ENCODE measurements at regions not wholly inside any gene's neighbourhood (a gene's known extent, or its start where the extent isn't known, plus 50 kb on each side); places are given as distances from the start of the nearest gene placed in this dataset.

DNA sequence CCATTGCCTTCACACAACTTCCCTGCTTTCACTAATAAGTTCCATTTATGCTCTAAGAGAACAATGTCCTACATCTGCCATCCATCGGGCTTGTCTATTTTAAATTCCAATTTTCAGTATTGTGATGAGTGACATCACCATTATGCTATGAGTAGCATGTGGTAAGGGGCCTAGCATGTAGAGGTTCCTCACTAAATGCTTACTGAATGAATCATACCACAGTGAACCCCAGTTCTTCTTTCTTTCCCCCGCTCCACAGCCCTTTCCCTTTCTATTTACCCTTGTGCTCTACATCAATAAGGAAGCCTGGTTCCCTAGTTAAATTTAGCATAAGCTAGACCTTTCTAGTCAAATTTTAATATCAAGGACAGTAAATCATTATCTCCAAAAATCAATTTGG is 195.0 kb upstream of the RGS18 start:
- TF ChIP-seq, protein P1, sequence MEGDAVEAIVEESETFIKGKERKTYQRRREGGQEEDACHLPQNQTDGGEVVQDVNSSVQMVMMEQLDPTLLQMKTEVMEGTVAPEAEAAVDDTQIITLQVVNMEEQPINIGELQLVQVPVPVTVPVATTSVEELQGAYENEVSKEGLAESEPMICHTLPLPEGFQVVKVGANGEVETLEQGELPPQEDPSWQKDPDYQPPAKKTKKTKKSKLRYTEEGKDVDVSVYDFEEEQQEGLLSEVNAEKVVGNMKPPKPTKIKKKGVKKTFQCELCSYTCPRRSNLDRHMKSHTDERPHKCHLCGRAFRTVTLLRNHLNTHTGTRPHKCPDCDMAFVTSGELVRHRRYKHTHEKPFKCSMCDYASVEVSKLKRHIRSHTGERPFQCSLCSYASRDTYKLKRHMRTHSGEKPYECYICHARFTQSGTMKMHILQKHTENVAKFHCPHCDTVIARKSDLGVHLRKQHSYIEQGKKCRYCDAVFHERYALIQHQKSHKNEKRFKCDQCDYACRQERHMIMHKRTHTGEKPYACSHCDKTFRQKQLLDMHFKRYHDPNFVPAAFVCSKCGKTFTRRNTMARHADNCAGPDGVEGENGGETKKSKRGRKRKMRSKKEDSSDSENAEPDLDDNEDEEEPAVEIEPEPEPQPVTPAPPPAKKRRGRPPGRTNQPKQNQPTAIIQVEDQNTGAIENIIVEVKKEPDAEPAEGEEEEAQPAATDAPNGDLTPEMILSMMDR (IDR thresholded peaks at IDR 0.05) = no peak
- TF ChIP-seq POLR2AphosphoS5 (IDR thresholded peaks at IDR 0.05; ENCODE audit: insufficient read depth in 1 of 2, low read depth in 1 of 2) = no peak
- TF ChIP-seq POLR2A (IDR thresholded peaks at IDR 0.05) = no peak

All from vagina (tissue), 2 donors.